Erythroblast (primary cell): ENCODE measurements at regions not wholly inside any gene's neighbourhood (a gene's known extent, or its start where the extent isn't known, plus 50 kb on each side); places are given as distances from the start of the nearest gene placed in this dataset.
"Not testable (repeated sequence)": the region's sequence is repeated elsewhere in the genome, so short reads cannot be mapped to it uniquely, and the experiment has no call there.

ENCODE experiments used
- DNase-seq, 2 experiments: peaks; one replicate each; lab custom pipeline; 2025; lab: John Stamatoyannopoulos, UW
- GATA1 ChIP-seq: IDR thresholded peaks from 2 replicates; pipeline ENCODE4 v1.6.1; 2011; ENCODE audit warnings: low read depth, mild to moderate bottlenecking, control low read depth, low read length, moderate library complexity
- POLR2A ChIP-seq: IDR thresholded peaks from 2 replicates; pipeline ENCODE4 v1.6.1; 2011; ENCODE audit warnings: mild to moderate bottlenecking, low read length

DNA sequence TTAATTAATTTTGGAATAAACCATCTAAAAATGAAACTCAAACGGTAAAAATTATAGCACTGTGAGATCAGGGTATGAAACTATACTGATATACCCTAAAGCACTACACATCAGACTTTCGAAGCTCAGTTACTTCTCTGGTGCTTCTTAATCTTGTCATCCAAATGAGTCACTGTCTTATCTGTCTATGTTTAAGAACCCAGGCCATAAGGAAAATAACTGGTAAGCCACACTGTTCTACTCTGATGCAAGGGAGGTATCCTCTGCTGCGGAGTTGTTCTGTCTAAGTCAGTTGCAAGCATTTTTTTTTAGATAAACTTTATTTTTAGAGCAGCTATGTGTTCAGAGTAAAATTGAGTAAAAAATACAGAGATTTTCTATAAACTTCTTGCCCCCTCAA lies 830.8 kb upstream of the POU3F4 start:
- no peak for TF ChIP-seq POLR2A
- TF ChIP-seq GATA1: no peak

DNA sequence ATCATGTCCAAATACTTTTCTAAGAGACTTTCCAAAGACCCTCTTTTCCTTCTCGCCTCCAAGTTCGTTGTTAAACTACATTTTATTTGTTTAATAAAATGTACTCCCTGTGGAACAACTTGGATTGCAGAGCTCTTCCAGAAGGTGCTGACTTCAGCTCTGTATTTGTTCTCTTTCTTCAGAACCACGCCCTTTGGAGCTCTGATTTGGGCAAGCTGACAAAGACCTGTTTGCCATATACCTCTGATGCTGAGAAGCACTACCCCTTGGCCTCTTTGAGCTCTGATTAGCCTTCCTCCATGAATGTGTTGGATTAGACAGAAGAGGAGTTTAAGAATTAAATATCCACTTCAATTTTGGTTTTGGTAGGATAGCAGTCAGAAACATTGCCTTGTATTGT lies 815.1 kb upstream of the POU3F4 start:
- TF ChIP-seq GATA1: no peak
- TF ChIP-seq POLR2A: no peak
- no peak for DNase-seq

More for the DNA sequence above, 830.8 kb upstream of the POU3F4 start:
- no peak for DNase-seq

DNA sequence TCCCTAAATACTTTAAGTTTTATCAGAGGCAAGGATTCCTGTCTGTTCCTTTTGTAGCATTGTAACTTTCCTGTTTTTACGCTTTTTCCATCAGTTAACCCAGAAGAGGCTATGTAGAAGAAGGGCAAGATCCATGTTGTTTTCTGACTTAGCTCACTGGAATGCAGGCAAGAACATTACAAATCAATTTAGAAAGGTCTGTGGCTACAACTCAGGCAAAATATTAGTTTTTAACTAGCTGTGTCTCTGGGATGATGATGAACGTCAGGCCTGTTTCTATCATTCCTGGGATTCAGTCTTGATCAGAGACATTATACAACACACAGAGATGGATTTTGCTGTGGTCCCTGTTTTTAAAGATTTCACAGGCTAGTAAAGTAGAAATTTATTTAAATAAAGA lies 813.0 kb upstream of the POU3F4 start:
- TF ChIP-seq POLR2A (no peak), GATA1 (no peak)
- no peak for DNase-seq

DNA sequence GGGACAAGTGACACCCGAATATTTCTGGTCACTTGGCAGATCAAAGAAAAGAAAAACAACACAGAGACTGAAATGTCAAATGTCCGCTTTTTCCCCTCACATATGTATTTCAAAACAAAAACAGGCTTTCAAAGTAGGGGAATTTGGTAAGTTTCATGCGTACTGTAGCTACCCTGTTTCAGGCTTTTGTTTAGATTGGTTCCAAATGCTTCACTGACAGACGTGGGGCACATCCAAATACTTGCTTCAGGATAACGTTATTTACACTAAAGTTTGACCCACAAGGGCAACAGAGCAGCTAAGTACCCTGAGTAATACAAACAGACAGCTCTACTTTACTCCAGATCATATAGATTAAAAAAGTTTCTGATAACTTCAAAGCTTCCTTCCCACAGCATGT lies 804.5 kb upstream of the POU3F4 start:
- no peak for DNase-seq
- TF ChIP-seq GATA1 (no peak), POLR2A (no peak)

DNA sequence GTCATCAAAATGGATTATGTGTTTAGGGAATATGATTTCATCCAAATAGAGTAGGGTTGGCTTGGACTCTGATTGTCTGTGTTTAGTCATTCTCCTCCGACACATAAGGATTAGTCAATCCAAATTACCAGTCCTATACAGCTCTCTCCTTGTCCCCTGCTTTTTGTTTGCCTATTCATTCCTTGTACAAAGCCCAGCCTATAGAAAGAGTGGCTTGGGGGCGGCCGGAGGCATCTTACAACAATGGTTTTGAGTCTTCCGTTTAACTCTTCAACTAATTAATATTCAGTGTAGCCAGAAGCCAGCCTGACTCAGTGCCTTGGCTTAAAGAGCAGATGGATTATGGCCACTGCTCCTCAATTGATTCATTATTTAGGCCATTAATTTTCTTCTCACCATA lies 796.6 kb upstream of the POU3F4 start:
- DNase-seq: no peak

DNA sequence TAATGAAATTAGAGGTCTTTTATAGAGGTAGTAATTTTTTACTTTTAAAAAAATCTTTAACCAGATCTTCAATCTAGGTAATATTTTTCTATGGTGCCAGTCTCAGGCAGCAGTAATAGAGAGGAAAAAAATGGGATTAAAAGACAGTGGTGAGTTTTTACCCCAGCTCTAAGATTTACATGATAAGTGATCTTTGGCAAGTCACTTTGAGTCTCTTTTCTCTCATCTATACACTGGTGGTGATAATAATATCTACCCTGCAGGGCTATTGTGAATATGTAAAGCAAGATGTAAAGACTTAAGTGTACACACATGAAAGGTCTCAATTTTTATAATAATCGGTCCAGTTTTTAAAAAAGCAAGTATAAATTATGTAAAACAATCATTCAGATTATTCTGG lies 786.2 kb upstream of the POU3F4 start:
- no peak for DNase-seq
- TF ChIP-seq POLR2A: no peak
- no peak for TF ChIP-seq GATA1

More for the DNA sequence above, 796.6 kb upstream of the POU3F4 start:
- no peak for TF ChIP-seq GATA1

DNA sequence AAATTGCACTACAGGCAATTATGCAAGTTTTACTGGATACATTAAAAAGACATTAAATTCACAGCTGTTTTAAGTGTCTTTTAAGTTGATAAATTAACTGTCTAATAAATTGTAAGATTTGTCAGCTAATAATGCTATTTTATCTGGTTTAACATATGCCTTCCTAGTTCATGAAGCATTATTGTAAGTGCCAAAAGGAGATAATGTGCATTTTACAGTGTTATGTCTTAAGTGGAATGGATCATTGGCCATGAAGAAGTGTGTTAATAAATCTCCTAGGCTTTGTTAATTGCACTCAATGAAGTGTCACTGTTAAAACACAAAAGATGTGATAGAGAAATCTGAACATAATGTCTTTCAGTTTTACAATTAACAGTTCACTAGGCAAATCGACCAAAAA lies 784.3 kb upstream of the POU3F4 start:
- no peak for DNase-seq
- TF ChIP-seq GATA1 (no peak), POLR2A (no peak)

DNA sequence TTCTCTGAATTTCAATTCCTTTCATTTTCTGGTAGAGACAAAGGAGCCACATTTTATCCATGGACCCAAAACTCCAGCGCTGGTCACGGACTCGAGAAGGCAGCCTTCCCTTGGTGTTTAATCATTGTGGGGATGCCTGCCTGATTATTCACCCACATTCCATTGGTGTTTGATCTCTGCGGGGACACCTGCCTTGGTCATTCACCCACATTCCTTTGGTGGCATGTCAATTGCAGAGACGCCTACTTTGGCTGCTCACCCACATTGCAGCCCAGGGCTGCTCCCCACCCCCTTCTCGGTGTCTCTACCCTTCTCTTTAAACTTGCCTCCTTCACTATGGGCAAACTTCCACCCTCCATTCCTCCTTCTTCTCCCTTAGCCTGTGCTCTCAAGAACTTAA lies 780.7 kb upstream of the POU3F4 start:
- DNase-seq: not testable (repeated sequence)

DNA sequence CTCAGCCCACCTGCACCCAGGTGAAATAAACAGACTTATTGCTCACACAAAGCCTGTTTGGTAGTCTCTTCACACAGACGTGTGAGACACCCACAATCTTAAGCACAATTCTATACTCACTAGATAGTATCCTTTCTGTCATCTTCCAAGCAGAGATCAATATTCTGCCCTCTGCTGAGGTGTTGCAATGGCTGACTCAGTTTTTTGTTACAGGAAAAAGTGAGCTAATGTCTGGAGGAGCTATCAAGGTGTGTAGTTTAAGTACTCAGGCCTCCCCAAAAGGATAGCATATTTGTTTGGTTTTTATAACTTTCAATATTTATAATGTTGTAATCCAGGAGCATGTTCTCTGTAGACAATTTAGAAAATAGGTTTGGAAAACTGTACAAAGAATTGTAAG lies 775.2 kb upstream of the POU3F4 start:
- no peak for TF ChIP-seq POLR2A
- TF ChIP-seq GATA1: no peak
- DNase-seq: no peak

DNA sequence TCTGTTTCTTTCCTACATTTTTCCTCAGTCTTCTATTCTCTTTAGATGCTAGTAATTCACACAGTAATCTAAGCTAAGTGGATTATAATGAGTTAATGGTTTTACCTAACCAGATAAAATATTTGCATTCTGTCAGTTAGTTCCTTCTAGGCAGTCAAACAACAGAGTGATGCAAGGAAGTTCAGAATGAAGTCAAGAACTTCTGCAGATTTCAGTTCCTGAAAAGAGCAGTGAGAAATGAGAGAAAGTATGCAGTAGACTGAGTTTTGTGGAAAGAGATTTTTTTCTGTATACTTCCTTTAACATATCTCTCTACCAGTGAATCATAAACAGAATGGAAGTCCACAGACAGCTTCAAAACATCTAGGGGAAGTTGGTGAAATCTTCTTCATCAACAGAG lies 774.0 kb upstream of the POU3F4 start:
- DNase-seq: no peak

DNA sequence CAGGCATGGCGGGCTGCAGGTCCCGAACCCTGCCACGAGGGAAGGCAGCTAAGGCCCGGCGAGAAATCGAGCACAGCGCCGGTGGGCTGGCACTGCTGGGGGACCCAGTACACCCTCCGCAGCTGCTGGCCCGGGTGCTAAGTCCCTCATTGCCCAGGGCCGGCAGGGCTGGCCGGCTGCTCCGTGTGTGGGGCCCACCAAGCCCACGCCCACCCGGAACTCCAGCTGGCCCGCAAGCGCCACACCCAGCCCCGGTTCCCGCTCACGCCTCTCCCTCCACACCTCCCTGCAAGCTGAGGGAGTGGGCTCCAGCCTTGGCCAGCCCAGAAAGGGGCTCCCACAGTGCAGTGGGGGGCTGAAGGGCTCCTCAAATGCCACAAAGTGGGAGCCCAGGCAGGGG lies 769.8 kb upstream of the POU3F4 start:
- not testable (repeated sequence) for DNase-seq

More for the DNA sequence above, 774.0 kb upstream of the POU3F4 start:
- TF ChIP-seq GATA1: no peak
- TF ChIP-seq POLR2A: no peak

DNA sequence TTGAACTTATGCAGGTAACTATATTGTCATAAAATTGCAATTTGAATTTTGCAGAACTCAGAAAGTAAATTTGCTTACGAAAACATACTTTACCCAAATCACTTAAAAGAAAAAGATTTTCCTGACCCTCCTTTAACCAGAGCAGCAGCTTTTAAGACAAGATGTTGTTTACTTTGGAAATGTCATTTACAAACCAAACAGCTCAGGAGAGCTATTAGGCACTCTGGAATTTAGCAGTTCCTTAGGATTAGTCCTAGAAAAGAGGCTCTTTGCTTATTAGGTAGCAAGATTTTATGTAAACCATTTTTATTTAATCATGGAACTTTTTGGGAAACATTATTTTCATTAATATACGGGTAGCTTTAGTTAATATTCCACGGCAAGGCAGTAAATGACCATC lies 765.7 kb upstream of the POU3F4 start:
- TF ChIP-seq POLR2A: no peak
- no peak for TF ChIP-seq GATA1
- DNase-seq: no peak

DNA sequence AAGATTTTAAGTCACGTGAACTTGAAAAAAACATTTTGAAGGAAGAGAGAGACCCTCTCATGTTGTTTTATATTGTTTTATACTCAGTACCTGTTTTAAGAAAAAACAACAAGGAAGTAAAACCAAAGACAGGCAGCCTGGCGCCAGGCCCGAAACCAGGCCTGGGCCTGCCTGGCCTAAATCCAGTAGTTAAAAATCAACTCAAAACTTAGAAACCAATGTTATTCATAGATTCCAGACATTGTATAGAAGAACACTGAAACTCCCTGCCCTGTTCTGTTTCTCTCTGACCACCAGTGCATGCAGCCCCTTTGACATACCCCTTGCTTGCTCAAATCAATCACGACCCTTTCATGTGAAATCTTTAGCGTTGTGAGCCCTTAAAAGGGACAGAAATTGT lies 762.4 kb upstream of the POU3F4 start:
- not testable (repeated sequence) for DNase-seq

DNA sequence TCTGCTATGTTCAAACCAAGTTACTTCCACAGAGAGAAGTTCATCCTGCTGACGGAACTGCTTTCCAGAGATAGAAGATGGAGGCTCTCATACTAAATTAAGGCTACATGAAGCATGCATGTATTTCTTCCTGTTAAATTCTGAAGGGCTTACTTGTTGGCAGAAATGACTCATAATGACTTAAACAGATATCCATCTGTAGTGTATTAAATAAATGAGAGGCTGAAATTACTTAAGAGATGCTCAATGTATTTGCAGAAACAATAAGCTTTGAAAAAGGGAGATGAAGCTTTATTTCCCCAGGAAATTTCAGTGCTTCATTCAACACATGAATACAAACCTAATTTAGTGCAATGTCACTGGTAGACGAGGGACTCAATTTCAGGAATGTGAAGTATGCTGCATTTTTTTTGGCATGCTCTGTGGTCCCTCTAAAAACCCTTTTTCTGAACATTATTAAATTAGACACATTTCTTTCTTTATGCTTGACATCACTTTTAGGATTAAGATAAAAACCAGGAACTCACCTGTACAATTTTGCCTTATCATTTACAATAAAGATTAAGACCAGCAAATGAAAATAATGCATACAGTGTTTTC lies 759.1 kb upstream of the POU3F4 start:
- DNase-seq: no peak
- TF ChIP-seq POLR2A: no peak

DNA sequence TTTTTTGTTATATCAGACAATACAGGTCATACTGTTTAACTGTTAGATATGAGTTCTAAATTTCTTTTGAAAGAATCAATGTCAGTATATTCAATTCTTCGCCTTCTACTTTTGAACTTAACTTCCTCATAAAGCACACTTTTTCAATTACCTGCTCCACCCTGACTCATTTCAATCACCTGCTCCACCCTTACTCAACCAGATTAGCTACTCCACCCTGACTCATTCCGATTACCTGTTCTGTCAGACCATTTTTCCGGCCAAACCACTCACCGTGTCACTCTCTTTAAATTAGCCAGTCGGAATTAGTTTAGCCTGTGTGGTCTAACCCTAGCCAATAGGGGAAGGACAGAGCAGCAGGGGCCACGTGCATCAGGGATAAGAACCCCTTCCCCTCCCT lies 751.8 kb upstream of the POU3F4 start:
- TF ChIP-seq POLR2A (no peak), GATA1 (no peak)
- no peak for DNase-seq

DNA sequence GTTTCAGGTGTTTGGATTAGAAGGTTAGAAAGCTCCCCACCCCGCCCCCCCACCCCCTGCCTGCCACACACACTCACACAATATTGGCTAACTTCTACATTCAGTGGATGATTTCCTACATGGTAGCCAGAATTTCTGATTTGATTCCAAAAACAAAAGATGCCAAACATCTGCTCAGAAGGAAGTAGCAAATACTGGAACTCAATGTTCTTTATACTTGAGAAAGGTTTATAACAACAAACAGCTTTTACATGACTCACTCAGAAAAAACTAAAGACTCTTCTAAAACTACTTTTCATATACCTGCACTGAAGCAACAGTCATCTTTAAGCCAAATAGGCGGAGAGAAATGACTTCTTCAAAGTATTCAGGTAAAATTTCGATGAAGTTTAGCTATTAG lies 750.5 kb upstream of the POU3F4 start:
- no peak for DNase-seq

DNA sequence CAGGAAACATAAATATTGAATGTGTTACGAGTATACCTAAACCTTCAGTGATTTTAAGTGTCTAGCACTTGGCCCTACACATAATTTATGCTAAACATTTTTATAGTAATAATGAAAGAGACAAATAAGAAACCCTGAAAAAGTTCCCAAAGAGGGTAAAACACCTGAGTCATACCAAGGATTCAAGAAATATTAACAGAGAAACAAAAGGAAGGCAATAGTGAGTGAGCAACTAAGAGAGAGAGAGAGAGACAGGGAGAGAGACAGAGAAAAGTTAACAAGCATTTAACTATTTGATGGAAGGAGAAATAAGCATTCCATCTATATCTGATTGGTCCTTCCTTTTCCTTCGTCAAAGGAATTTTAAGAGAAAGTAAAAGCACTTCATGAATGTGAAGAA lies 743.6 kb upstream of the POU3F4 start:
- TF ChIP-seq POLR2A (no peak), GATA1 (no peak)

More for the DNA sequence above, 750.5 kb upstream of the POU3F4 start:
- TF ChIP-seq GATA1 (no peak), POLR2A (no peak)

More for the DNA sequence above, 743.6 kb upstream of the POU3F4 start:
- DNase-seq: no peak
